CD14-positive monocyte (primary cell): ENCODE measurements at regions not wholly inside any gene's neighbourhood (a gene's known extent, or its start where the extent isn't known, plus 50 kb on each side); places are given as distances from the start of the nearest gene placed in this dataset.

Experiments used
- DNase-seq, 3 donors: peaks; one replicate each; pipeline ENCODE4 v3.0.0-alpha.2; 2011 to 2022
- H2AFZ ChIP-seq: 2 replicates; pipeline ENCODE4 v1.6.0; 2012; ENCODE audit warnings: mild to moderate bottlenecking, low read depth, low read length, inconsistent platforms; ENCODE audit not compliant: insufficient read depth, poor library complexity, severe bottlenecking
- H3K27ac ChIP-seq, 2 donors: 1 replicate in 1 of 2; 2 replicates in 1 of 2; pipeline ENCODE4 v1.5.1; 2012 to 2013; ENCODE audit warnings: low read length in 2 of 2, control low read depth in 1 of 2, inconsistent platforms in 1 of 2, low read depth in 1 of 2, mild to moderate bottlenecking in 1 of 2
- H3K27me3 ChIP-seq, 2 donors: one replicate each; pipeline versions ENCODE4 v1.6.0 to v1.6.1; 2011 to 2013; ENCODE audit warnings: low read length in 2 of 2; ENCODE audit not compliant: control insufficient read depth in 2 of 2, insufficient read depth in 2 of 2
- H3K36me3 ChIP-seq, 2 donors: replicated peaks in 1 of 2; 1 replicate in 1 of 2; 2 replicates in 1 of 2; pipeline versions ENCODE4 v1.5.1 to v1.6.1; 2012 to 2013; ENCODE audit warnings: low read length in 2 of 2, control low read depth in 1 of 2, inconsistent platforms in 1 of 2, mild to moderate bottlenecking in 1 of 2; ENCODE audit not compliant: insufficient read depth in 2 of 2, control insufficient read depth in 1 of 2
- H3K4me1 ChIP-seq, 2 donors: 1 replicate in 1 of 2; 2 replicates in 1 of 2; pipeline versions ENCODE4 v1.5.1 to v1.6.1; 2012 to 2013; ENCODE audit warnings: low read length in 2 of 2, control low read depth in 1 of 2, inconsistent platforms in 1 of 2, mild to moderate bottlenecking in 1 of 2, moderate library complexity in 1 of 2; ENCODE audit not compliant: insufficient read depth in 2 of 2, control insufficient read depth in 1 of 2
- H3K4me2 ChIP-seq: replicated peaks from 2 replicates; pipeline ENCODE3; 2012; ENCODE audit warnings: low read length, moderate library complexity, mild to moderate bottlenecking; ENCODE audit not compliant: poor library complexity, severe bottlenecking; ENCODE audit errors: extremely low read depth
- H3K4me3 ChIP-seq, 3 experiments: fragments of 200-600 bp in 1 of 3; sonication (generic) in 1 of 3; replicated peaks in 1 of 3; 1 replicate in 2 of 3; 2 replicates in 1 of 3; pipeline ENCODE4 v1.5.1; 2011 to 2013; ENCODE audit warnings: low read length in 3 of 3, mild to moderate bottlenecking in 3 of 3, control low read depth in 2 of 3, low read depth in 2 of 3, inconsistent platforms in 1 of 3, moderate library complexity in 1 of 3
- H3K79me2 ChIP-seq: 2 replicates; pipeline ENCODE4 v1.6.0; 2012; ENCODE audit warnings: mild to moderate bottlenecking, control low read depth, inconsistent platforms, low read length, moderate library complexity; ENCODE audit not compliant: insufficient read depth
- H3K9ac ChIP-seq: 2 replicates; pipeline ENCODE4 v1.6.0; 2017; ENCODE audit warnings: low read length, mild to moderate bottlenecking; ENCODE audit not compliant: insufficient read depth, poor library complexity, severe bottlenecking
- H3K9me3 ChIP-seq, 2 donors: replicated peaks in 1 of 2; 1 replicate in 1 of 2; 2 replicates in 1 of 2; pipeline versions ENCODE4 v1.5.1 to v1.6.1; 2012 to 2013; ENCODE audit warnings: low read length in 2 of 2, control low read depth in 1 of 2; ENCODE audit not compliant: control insufficient read depth in 1 of 2, insufficient read depth in 1 of 2
- H4K20me1 ChIP-seq: 2 replicates; pipeline ENCODE4 v1.6.0; 2012; ENCODE audit warnings: mild to moderate bottlenecking, low read length, control low read depth, moderate library complexity; ENCODE audit not compliant: insufficient read depth
- H3K27ac Mint-ChIP-seq, 7 donors: one replicate each; pipeline ENCODE4 v1.8.0; 2020; ENCODE audit warnings: mild to moderate bottlenecking in 7 of 7, mixed read lengths in 7 of 7, moderate library complexity in 6 of 7, inconsistent platforms in 2 of 7
- H3K27me3 Mint-ChIP-seq, 3 donors: one replicate each; pipeline ENCODE4 v1.8.0; 2021 to 2022; ENCODE audit warnings: low read depth in 3 of 3, mild to moderate bottlenecking in 3 of 3, mixed read lengths in 3 of 3, moderate library complexity in 3 of 3, inconsistent platforms in 1 of 3
- H3K36me3 Mint-ChIP-seq, 2 donors: one replicate each; pipeline ENCODE4 v1.8.0; 2020; ENCODE audit warnings: mixed read lengths in 2 of 2, inconsistent platforms in 1 of 2, mild to moderate bottlenecking in 1 of 2
- H3K4me1 Mint-ChIP-seq: one replicate; pipeline ENCODE4 v1.8.0; 2020; ENCODE audit warnings: mild to moderate bottlenecking, mixed read lengths
- H3K4me3 Mint-ChIP-seq, 2 donors: one replicate each; pipeline ENCODE4 v1.8.0; 2020; ENCODE audit warnings: mild to moderate bottlenecking in 2 of 2, mixed read lengths in 2 of 2, moderate library complexity in 1 of 2
- H3K9me3 Mint-ChIP-seq, 7 donors: one replicate each; pipeline ENCODE4 v1.8.0; 2020 to 2022; ENCODE audit warnings: mixed read lengths in 7 of 7, mild to moderate bottlenecking in 6 of 7, moderate library complexity in 6 of 7, inconsistent platforms in 2 of 7
- WGBS: methylation state at CpG from one replicate; pipeline ENCODE4 v1.1.5; 2013; ENCODE audit warnings: missing lambda C conversion rate; ENCODE audit not compliant: insufficient coverage; 5-methylcytosine and 5-hydroxymethylcytosine counted together
- intact Hi-C, 2 donors: fragments of 100-400 bp; cut with micrococcal nuclease; formaldehyde crosslinking; loops; one replicate each; pipeline versions ENCODE4 v1.15.0 to v1.15.1; 2023
- TF ChIP-seq, protein P1 (sequence below): fragments of 200-600 bp; IDR thresholded peaks from one replicate; pipeline ENCODE4 v1.8.0; 2022; ENCODE audit warnings: antibody characterized with exemption, mild to moderate bottlenecking

DNA sequence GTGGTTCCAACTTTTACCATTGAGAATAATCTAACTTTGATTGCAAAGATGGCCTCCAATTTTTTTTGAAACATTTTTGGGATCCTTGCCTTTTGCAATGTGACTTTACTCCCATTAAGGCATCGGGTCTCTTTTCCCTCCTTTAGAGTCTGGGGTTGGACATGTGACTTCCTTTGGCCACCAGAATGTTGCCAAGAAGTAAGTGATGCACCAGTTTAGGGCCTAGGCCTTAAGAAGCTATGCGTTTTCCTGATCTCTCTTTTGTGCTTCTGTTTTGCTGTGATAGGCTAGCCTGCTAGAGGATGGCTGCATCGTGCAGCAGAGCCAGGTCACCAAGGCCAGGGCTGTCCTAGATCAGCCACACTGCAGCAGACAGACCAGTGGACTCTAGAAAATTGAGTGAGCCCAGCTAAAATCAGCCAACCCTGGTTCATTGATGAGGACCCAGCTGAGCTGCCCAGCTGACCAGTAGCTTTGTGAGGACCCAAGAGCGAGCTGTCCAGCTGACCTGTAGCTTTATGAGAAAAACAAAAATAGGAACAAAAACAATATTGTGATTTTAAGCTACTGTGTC, 594.0 kb upstream of the JAG1 start:
- H3K79me2 ChIP-seq, result no peaks in the 10 kb centered on the region
- no peak overlapping the region for H3K27ac ChIP-seq
- no peak overlapping the region for H3K27ac Mint-ChIP-seq
- no peaks in the 10 kb centered on the region for H3K9me3 ChIP-seq
- H3K36me3 Mint-ChIP-seq, result no peaks in the 10 kb centered on the region
- no peaks in the 10 kb centered on the region for H3K27me3 ChIP-seq
- H2AFZ ChIP-seq, result no peak overlapping the region
- H3K27me3 Mint-ChIP-seq, result no peaks in the 10 kb centered on the region
- DNase-seq, result no peak
- H3K36me3 ChIP-seq, result no peaks in the 10 kb centered on the region
- 86% methylated on average over 4 of the region's 4 CpGs for WGBS
- TF ChIP-seq, protein P1, sequence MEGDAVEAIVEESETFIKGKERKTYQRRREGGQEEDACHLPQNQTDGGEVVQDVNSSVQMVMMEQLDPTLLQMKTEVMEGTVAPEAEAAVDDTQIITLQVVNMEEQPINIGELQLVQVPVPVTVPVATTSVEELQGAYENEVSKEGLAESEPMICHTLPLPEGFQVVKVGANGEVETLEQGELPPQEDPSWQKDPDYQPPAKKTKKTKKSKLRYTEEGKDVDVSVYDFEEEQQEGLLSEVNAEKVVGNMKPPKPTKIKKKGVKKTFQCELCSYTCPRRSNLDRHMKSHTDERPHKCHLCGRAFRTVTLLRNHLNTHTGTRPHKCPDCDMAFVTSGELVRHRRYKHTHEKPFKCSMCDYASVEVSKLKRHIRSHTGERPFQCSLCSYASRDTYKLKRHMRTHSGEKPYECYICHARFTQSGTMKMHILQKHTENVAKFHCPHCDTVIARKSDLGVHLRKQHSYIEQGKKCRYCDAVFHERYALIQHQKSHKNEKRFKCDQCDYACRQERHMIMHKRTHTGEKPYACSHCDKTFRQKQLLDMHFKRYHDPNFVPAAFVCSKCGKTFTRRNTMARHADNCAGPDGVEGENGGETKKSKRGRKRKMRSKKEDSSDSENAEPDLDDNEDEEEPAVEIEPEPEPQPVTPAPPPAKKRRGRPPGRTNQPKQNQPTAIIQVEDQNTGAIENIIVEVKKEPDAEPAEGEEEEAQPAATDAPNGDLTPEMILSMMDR, result no peak
- intact Hi-C loops, result no loop called here
- no peaks in the 10 kb centered on the region for H3K4me1 ChIP-seq
- H3K4me3 ChIP-seq, result no peak overlapping the region
- no peak overlapping the region for H3K4me2 ChIP-seq
- H3K9ac ChIP-seq, result no peak overlapping the region
- H4K20me1 ChIP-seq, result no peaks in the 10 kb centered on the region
- no peaks in the 10 kb centered on the region for H3K4me1 Mint-ChIP-seq
- no peaks in the 10 kb centered on the region for H3K9me3 Mint-ChIP-seq
- H3K4me3 Mint-ChIP-seq, result no peak overlapping the region

DNA sequence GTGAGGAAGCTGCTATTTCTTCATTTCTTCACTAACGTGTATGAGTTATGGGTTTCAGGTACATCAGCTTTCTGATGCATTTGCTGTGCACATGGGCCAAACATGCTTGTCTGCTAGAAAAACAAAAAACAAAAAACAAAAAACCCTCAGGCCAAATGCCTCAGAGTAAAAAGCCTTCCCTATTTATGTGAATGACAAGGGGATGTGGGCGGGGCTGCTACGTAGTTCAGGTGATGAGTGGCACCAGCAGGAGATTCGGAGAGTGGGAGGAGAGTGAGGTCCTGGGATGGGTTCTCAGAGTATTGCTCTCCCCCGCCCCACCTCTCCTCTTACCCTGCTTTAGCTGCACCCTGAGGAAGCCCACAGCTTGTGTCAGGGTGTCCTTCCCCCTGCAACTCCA, 596.8 kb upstream of the JAG1 start:
- no peaks in the 10 kb centered on the region for H3K9me3 Mint-ChIP-seq
- intact Hi-C loops, result no loop called here
- H3K27ac Mint-ChIP-seq, result no peak overlapping the region
- Histone ChIP-seq H3K4me3 (no peak overlapping the region), H3K4me2 (no peak overlapping the region), H3K27me3 (no peaks in the 10 kb centered on the region), H3K36me3 (no peaks in the 10 kb centered on the region), H3K27ac (no peak overlapping the region), H3K9me3 (no peaks in the 10 kb centered on the region), H3K4me1 (no peaks in the 10 kb centered on the region), H2AFZ (no peak overlapping the region), H4K20me1 (no peaks in the 10 kb centered on the region), H3K9ac (no peak overlapping the region), H3K79me2 (no peaks in the 10 kb centered on the region)
- DNase-seq, result no peak
- no peaks in the 10 kb centered on the region for H3K4me1 Mint-ChIP-seq
- WGBS, result no CpG with 5 or more reads among the region's 5 CpGs
- H3K27me3 Mint-ChIP-seq, result no peaks in the 10 kb centered on the region
- TF ChIP-seq, protein P1, result no peak
- no peaks in the 10 kb centered on the region for H3K36me3 Mint-ChIP-seq
- H3K4me3 Mint-ChIP-seq, result no peak overlapping the region
